ENCODE measurements at regions not wholly inside any gene's neighbourhood (a gene's known extent, or its start where the extent isn't known, plus 50 kb on each side); places are given as distances from the start of the nearest gene placed in this dataset.

DNA sequence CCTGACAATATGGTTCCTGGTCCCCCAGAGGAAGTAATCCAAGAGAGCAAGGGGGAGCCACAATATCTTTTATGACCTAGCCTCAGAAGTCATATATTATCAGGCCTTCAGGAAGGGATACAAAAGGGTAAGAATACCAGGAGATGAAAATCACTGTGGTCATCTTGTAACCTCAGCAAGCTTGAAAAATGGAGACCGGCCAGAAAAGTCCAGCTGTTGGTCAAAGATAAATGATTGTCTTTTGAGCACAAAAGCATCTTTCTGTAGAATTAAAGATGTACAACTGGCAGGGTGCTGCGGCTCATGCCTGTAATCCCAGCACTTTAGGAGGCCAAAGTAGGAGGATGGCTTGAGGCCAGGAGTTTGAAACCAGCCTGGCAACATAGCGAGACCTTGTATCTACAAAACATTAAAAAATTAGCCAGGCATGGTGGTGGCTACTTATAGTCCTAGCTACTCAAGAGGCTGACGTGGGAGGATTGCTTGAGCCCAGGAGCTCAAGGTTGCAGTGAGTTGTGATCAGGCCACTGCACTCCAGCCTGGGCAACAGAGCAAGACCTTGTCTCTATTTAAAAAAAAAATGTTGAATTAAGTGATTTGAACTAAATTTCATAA, 118.0 kb upstream of the MARCKS start:
- Histone ChIP-seq H2AFZ (ENCODE audit: low read depth, low read length) (no peak overlapping the region), H3K4me2 (ENCODE audit: insufficient read depth, low read length) (no peak overlapping the region), H3K36me3 (ENCODE audit: control insufficient read depth in 2 of 2, extremely low read depth in 1 of 2, insufficient read depth in 2 of 2, low read length in 2 of 2) (no peaks in the 10 kb centered on the region), H4K20me1 (replicated peaks; ENCODE audit: control insufficient read depth, extremely low read depth, insufficient read depth, low read length) (no peaks in the 10 kb centered on the region), H3K4me1 (ENCODE audit: control insufficient read depth, extremely low read depth, insufficient read depth, low read length) (no peaks in the 10 kb centered on the region), H3K9ac (replicated peaks; ENCODE audit: extremely low read depth, insufficient read depth, low read length) (no peak overlapping the region), H3K9me1 (replicated peaks; ENCODE audit: control insufficient read depth, extremely low read depth, insufficient read depth, low read length) (no peaks in the 10 kb centered on the region), H3K27me3 (ENCODE audit: control insufficient read depth in 2 of 2, insufficient read depth in 2 of 2, low read length in 2 of 2) (no peaks in the 10 kb centered on the region), H3K27ac (ENCODE audit: insufficient read depth, low read depth, low read length) (no peak overlapping the region), H3K9me3 (replicated peaks; ENCODE audit: control insufficient read depth, insufficient read depth, low read length) (no peaks in the 10 kb centered on the region), H3K4me3 (replicated peaks in 1 of 3; ENCODE audit: insufficient read depth in 1 of 3, low read depth in 1 of 3, low read length in 3 of 3) (no peak overlapping the region), H3K79me2 (ENCODE audit: control insufficient read depth, insufficient read depth, low read length) (no peaks in the 10 kb centered on the region)
- no peak for TF ChIP-seq MYC (IDR thresholded peaks at IDR 0.05; ENCODE audit: low read depth, low read length)
- TF ChIP-seq, protein P1, sequence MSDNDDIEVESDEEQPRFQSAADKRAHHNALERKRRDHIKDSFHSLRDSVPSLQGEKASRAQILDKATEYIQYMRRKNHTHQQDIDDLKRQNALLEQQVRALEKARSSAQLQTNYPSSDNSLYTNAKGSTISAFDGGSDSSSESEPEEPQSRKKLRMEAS (IDR thresholded peaks at IDR 0.05; ENCODE audit: insufficient read depth, insufficient read length) = no peak
- no peak for TF ChIP-seq JUN (IDR thresholded peaks at IDR 0.05; ENCODE audit: borderline replicate concordance, insufficient read depth, insufficient read length, low read depth)
- TF ChIP-seq GATA2 (IDR thresholded peaks at IDR 0.05; ENCODE audit: insufficient read depth, insufficient read length, low read depth, low read length) = no peak
- no peak for TF ChIP-seq FOS (IDR thresholded peaks at IDR 0.05; ENCODE audit: borderline replicate concordance, insufficient read depth, low read length)
- TF ChIP-seq EZH2 (IDR thresholded peaks at IDR 0.05; ENCODE audit: borderline replicate concordance, low read depth, low read length, severe bottlenecking) = no peak
- no peak for TF ChIP-seq POLR2AphosphoS5 (IDR thresholded peaks at IDR 0.05; ENCODE audit: insufficient read depth, low read depth, low read length)
- TF ChIP-seq POLR2A (IDR thresholded peaks at IDR 0.05; ENCODE audit: low read depth, low read length) = no peak
- dilution Hi-C loops (cut with MboI; ENCODE audit: extremely low pct_ligation_motif_present, low sequenced_read_pairs) (no loop called here), intact Hi-C loops (cut with micrococcal nuclease) (no loop called here)
- BruUV-seq (replicated peaks) = no TSS peak
- CTCF ChIA-PET = no interaction called here
- POLR2A ChIA-PET = no interaction called here
- FAIRE-seq (no peak), DNase-seq (ENCODE audit: low read depth, low spot score) (no peak)

DNA sequence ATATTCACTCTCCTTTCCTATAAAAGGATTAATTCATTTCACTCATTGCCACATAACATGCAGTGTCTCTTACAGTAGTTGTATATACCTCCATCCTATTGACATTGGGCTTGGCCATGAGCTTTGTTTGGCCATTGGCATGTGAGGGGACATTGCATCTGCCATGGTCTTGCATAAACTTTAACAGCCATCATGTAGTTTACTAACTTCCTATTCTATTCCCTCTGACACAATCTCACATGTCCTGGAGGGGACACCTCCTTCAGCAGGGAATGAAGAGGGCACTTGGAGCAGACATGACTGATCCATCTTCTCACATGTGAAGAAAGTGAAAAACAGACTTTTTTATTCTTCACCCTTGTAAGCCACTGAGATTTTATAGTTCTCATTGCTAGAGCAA, 115.5 kb upstream of the MARCKS start:
- no TSS peak for BruUV-seq (replicated peaks)
- no peak overlapping the region for H3K27ac ChIP-seq (ENCODE audit: insufficient read depth, low read depth, low read length)
- H4K20me1 ChIP-seq (replicated peaks; ENCODE audit: control insufficient read depth, extremely low read depth, insufficient read depth, low read length) = no peaks in the 10 kb centered on the region
- TF ChIP-seq EZH2 (IDR thresholded peaks at IDR 0.05; ENCODE audit: borderline replicate concordance, low read depth, low read length, severe bottlenecking) (no peak), GATA2 (IDR thresholded peaks at IDR 0.05; ENCODE audit: insufficient read depth, insufficient read length, low read depth, low read length) (no peak), MYC (IDR thresholded peaks at IDR 0.05; ENCODE audit: low read depth, low read length) (no peak), JUN (IDR thresholded peaks at IDR 0.05; ENCODE audit: borderline replicate concordance, insufficient read depth, insufficient read length, low read depth) (no peak), FOS (IDR thresholded peaks at IDR 0.05; ENCODE audit: borderline replicate concordance, insufficient read depth, low read length) (no peak), POLR2AphosphoS5 (IDR thresholded peaks at IDR 0.05; ENCODE audit: insufficient read depth, low read depth, low read length) (no peak), POLR2A (IDR thresholded peaks at IDR 0.05; ENCODE audit: low read depth, low read length) (no peak)
- TF ChIP-seq, protein P1 (IDR thresholded peaks at IDR 0.05; ENCODE audit: insufficient read depth, insufficient read length) = no peak
- TF ChIP-seq, protein P2, sequence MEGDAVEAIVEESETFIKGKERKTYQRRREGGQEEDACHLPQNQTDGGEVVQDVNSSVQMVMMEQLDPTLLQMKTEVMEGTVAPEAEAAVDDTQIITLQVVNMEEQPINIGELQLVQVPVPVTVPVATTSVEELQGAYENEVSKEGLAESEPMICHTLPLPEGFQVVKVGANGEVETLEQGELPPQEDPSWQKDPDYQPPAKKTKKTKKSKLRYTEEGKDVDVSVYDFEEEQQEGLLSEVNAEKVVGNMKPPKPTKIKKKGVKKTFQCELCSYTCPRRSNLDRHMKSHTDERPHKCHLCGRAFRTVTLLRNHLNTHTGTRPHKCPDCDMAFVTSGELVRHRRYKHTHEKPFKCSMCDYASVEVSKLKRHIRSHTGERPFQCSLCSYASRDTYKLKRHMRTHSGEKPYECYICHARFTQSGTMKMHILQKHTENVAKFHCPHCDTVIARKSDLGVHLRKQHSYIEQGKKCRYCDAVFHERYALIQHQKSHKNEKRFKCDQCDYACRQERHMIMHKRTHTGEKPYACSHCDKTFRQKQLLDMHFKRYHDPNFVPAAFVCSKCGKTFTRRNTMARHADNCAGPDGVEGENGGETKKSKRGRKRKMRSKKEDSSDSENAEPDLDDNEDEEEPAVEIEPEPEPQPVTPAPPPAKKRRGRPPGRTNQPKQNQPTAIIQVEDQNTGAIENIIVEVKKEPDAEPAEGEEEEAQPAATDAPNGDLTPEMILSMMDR (IDR thresholded peaks at IDR 0.05; ENCODE audit: extremely low read depth in 1 of 2, insufficient read depth in 1 of 2, low read depth in 1 of 2, low read length in 2 of 2) = no peak
- no peaks in the 10 kb centered on the region for H3K27me3 ChIP-seq (ENCODE audit: control insufficient read depth in 2 of 2, insufficient read depth in 2 of 2, low read length in 2 of 2)
- no peak overlapping the region for H3K4me2 ChIP-seq (ENCODE audit: insufficient read depth, low read length)
- CTCF ChIA-PET = interaction anchor here (0.7 to 1.1 kb wide), 2 partner anchors 34 to 172 kb away, joined by 3 read pairs; no protein-coding TSS in a partner anchor
- FAIRE-seq (no peak), DNase-seq (ENCODE audit: low read depth, low spot score) (no peak)
- no peaks in the 10 kb centered on the region for H3K36me3 ChIP-seq (ENCODE audit: control insufficient read depth in 2 of 2, extremely low read depth in 1 of 2, insufficient read depth in 2 of 2, low read length in 2 of 2)
- dilution Hi-C loops (cut with MboI; ENCODE audit: extremely low pct_ligation_motif_present, low sequenced_read_pairs) = no loop called here
- no peak overlapping the region for H3K9ac ChIP-seq (replicated peaks; ENCODE audit: extremely low read depth, insufficient read depth, low read length)
- POLR2A ChIA-PET = no interaction called here
- H3K4me1 ChIP-seq (ENCODE audit: control insufficient read depth, extremely low read depth, insufficient read depth, low read length) = no peaks in the 10 kb centered on the region
- no peaks in the 10 kb centered on the region for H3K79me2 ChIP-seq (ENCODE audit: control insufficient read depth, insufficient read depth, low read length)
- no peaks in the 10 kb centered on the region for H3K9me3 ChIP-seq (replicated peaks; ENCODE audit: control insufficient read depth, insufficient read depth, low read length)
- intact Hi-C loops (cut with micrococcal nuclease) = no loop called here
- no peak overlapping the region for H3K4me3 ChIP-seq (replicated peaks in 1 of 3; ENCODE audit: insufficient read depth in 1 of 3, low read depth in 1 of 3, low read length in 3 of 3)
- H2AFZ ChIP-seq (ENCODE audit: low read depth, low read length) = no peak overlapping the region
- no peaks in the 10 kb centered on the region for H3K9me1 ChIP-seq (replicated peaks; ENCODE audit: control insufficient read depth, extremely low read depth, insufficient read depth, low read length)

All from endothelial cell of umbilical vein (primary cell).